ENCODE measurements at regions not wholly inside any gene's neighbourhood (a gene's known extent, or its start where the extent isn't known, plus 50 kb on each side); places are given as distances from the start of the nearest gene placed in this dataset.

- TF ChIP-seq FOSL2 (IDR thresholded peaks at IDR 0.05; ENCODE audit: borderline replicate concordance, low read depth) (no peak), CTCF (IDR thresholded peaks at IDR 0.05) (no peak), MEF2A (IDR thresholded peaks at IDR 0.05; ENCODE audit: borderline replicate concordance, low read depth) (no peak), SMC3 (IDR thresholded peaks at IDR 0.05; ENCODE audit: low read depth, low read length) (no peak), RFX5 (IDR thresholded peaks at IDR 0.05; ENCODE audit: low read length) (no peak), JUND (IDR thresholded peaks at IDR 0.05) (no peak), MXI1 (IDR thresholded peaks at IDR 0.05; ENCODE audit: low read depth, low read length) (no peak), RCOR1 (IDR thresholded peaks at IDR 0.05; ENCODE audit: low read length) (no peak), EZH2phosphoT487 (IDR thresholded peaks at IDR 0.05; ENCODE audit: borderline replicate concordance, low read depth) (no peak), YY1 (IDR thresholded peaks at IDR 0.05; ENCODE audit: low read depth) (no peak), POLR2AphosphoS5 (IDR thresholded peaks at IDR 0.05; ENCODE audit: low read depth, low read length) (no peak)
Observed at GRCh38 chr15:93146196-93146595, 57.2 kb upstream of the RGMA start.

Data from SK-N-SH (cell line).